AG10803 (cell line): ENCODE measurements at regions not wholly inside any gene's neighbourhood (a gene's known extent, or its start where the extent isn't known, plus 50 kb on each side); places are given as distances from the start of the nearest gene placed in this dataset.
A peak's percentile ranks its signal among the peaks of the same experiment; 100 is the strongest.

Source experiments
- DNase-seq: peaks from one replicate; pipeline ENCODE4 v3.0.0; 2010; ENCODE audit warnings: low read depth
- H3K4me3 ChIP-seq: 2 replicates; pipeline ENCODE4 v1.5.1; 2011; ENCODE audit warnings: mild to moderate bottlenecking, low read length, control low read depth
- CTCF ChIP-seq: conservative IDR thresholded peaks from 2 replicates; pipeline ENCODE4 v1.5.1; 2011; ENCODE audit warnings: mild to moderate bottlenecking, low read length, control low read depth, inconsistent platforms

GRCh38 chr3:28716939-28717338 is 368.3 kb upstream of the AZI2 start:
- no peak for DNase-seq
- TF ChIP-seq CTCF: no peak
- no peak overlapping the region for H3K4me3 ChIP-seq

- no peak for TF ChIP-seq CTCF
- DNase-seq: no peak
Measured at GRCh38 chr3:28718074-28718849, 369.6 kb upstream of the AZI2 start.

GRCh38 chr3:28726840-28727239 is 378.2 kb upstream of the AZI2 start:
- peak; percentile 52 for TF ChIP-seq CTCF

More at GRCh38 chr3:28718074-28718849, 369.6 kb upstream of the AZI2 start:
- H3K4me3 ChIP-seq: no peak overlapping the region

GRCh38 chr3:28727307-28727706 is 378.7 kb upstream of the AZI2 start:
- no peak overlapping the region for H3K4me3 ChIP-seq
- TF ChIP-seq CTCF: no peak
- no peak for DNase-seq

More at GRCh38 chr3:28726840-28727239, 378.2 kb upstream of the AZI2 start:
- H3K4me3 ChIP-seq: no peak overlapping the region
- DNase-seq: peak; percentile 13

- no peak for DNase-seq
- no peak overlapping the region for H3K4me3 ChIP-seq
- TF ChIP-seq CTCF: no peak
Measured at GRCh38 chr3:28738425-28738824, 389.8 kb upstream of the AZI2 start.

- no peak for DNase-seq
- H3K4me3 ChIP-seq: no peak overlapping the region
- no peak for TF ChIP-seq CTCF
Measured at GRCh38 chr3:28739647-28740046, 391.0 kb upstream of the AZI2 start.

GRCh38 chr3:28743271-28743670 is 394.6 kb upstream of the AZI2 start:
- no peak for DNase-seq
- H3K4me3 ChIP-seq: no peak overlapping the region
- TF ChIP-seq CTCF: no peak
